OCI-LY3 (cell line): ENCODE measurements at regions not wholly inside any gene's neighbourhood (a gene's known extent, or its start where the extent isn't known, plus 50 kb on each side); places are given as distances from the start of the nearest gene placed in this dataset.

Experiments used
- H2AFZ ChIP-seq: fragments of 200-600, 300-600 bp; shearing (Covaris generic); 2 replicates; pipeline ENCODE4 v1.6.0; 2014; ENCODE audit warnings: antibody characterized with exemption, low read depth, low read length
- H3K27ac ChIP-seq: fragments of 200-600, 300-600 bp; sonication (generic); 2 replicates; pipeline ENCODE4 v1.5.1; 2014; ENCODE audit warnings: mild to moderate bottlenecking, low read length, moderate library complexity, mixed read lengths
- H3K27me3 ChIP-seq: fragments of 200-600, 300-600 bp; sonication (generic); 2 replicates; pipeline ENCODE4 v1.6.1; 2014; ENCODE audit warnings: low read depth, low read length, mixed read lengths
- H3K36me3 ChIP-seq: fragments of 200-600, 300-600 bp; sonication (generic); replicated peaks from 2 replicates; pipeline ENCODE3; 2014; ENCODE audit warnings: low read depth, low read length, mixed read lengths
- H3K4me1 ChIP-seq: fragments of 300-600, 200-600 bp; sonication (generic); 2 replicates; pipeline ENCODE4 v1.6.1; 2014; ENCODE audit warnings: low read length, mixed read lengths
- H3K4me2 ChIP-seq: fragments of 200-600, 300-600 bp; sonication (generic); 2 replicates; pipeline ENCODE4 v1.6.1; 2014; ENCODE audit warnings: low read length, mixed read lengths
- H3K4me3 ChIP-seq: fragments of 300-600, 200-600 bp; sonication (generic); 2 replicates; pipeline ENCODE4 v1.5.1; 2014; ENCODE audit warnings: antibody characterized with exemption, mild to moderate bottlenecking, low read length, moderate library complexity
- H3K79me2 ChIP-seq: fragments of 300-600, 200-600 bp; shearing (Covaris generic); 2 replicates; pipeline ENCODE4 v1.6.1; 2014; ENCODE audit warnings: mild to moderate bottlenecking, low read length, mixed read lengths
- H3K9ac ChIP-seq: fragments of 300-600, 200-600 bp; shearing (Covaris generic); 2 replicates; pipeline ENCODE4 v1.6.0; 2014; ENCODE audit warnings: mild to moderate bottlenecking, low read length, moderate library complexity
- H3K9me3 ChIP-seq: fragments of 200-600, 300-600 bp; shearing (Covaris generic); 2 replicates; pipeline ENCODE4 v1.6.1; 2014; ENCODE audit warnings: low read length, mixed read lengths; ENCODE audit not compliant: insufficient read depth
- H4K20me1 ChIP-seq: fragments of 200-600, 300-600 bp; sonication (generic); 2 replicates; pipeline ENCODE4 v1.6.1; 2016; ENCODE audit warnings: low read length, mixed read lengths; ENCODE audit not compliant: insufficient read depth
- CTCF ChIP-seq: fragments of 200-600, 300-600 bp; sonication (generic); IDR thresholded peaks from 2 replicates; pipeline ENCODE4 v1.5.1; 2014; ENCODE audit warnings: antibody characterized with exemption, low read length, low read depth
- EZH2phosphoT487 ChIP-seq: fragments of 200-600 bp; shearing (Covaris generic); IDR thresholded peaks from 2 replicates; pipeline ENCODE4 v1.6.1; 2018; ENCODE audit warnings: antibody characterized with exemption, mixed run types, low read depth

GRCh38 chr4:173801361-173801760 is 271.3 kb upstream of the HAND2 start:
- H3K4me3 ChIP-seq = no peak overlapping the region
- TF ChIP-seq CTCF (no peak), EZH2phosphoT487 (no peak)
- no peak overlapping the region for H2AFZ ChIP-seq
- H3K27me3 ChIP-seq = no peaks in the 10 kb centered on the region
- H3K9ac ChIP-seq = no peak overlapping the region
- no peaks in the 10 kb centered on the region for H3K36me3 ChIP-seq
- no peaks in the 10 kb centered on the region for H3K9me3 ChIP-seq
- no peaks in the 10 kb centered on the region for H3K4me1 ChIP-seq
- H3K27ac ChIP-seq = no peak overlapping the region
- H3K79me2 ChIP-seq = no peaks in the 10 kb centered on the region
- H4K20me1 ChIP-seq = no peaks in the 10 kb centered on the region
- no peak overlapping the region for H3K4me2 ChIP-seq

GRCh38 chr4:173797296-173797695 is 267.3 kb upstream of the HAND2 start:
- no peak overlapping the region for H2AFZ ChIP-seq
- no peaks in the 10 kb centered on the region for H3K9me3 ChIP-seq
- H3K79me2 ChIP-seq = no peaks in the 10 kb centered on the region
- no peaks in the 10 kb centered on the region for H3K4me1 ChIP-seq
- H3K9ac ChIP-seq = no peak overlapping the region
- H3K27me3 ChIP-seq = no peaks in the 10 kb centered on the region
- TF ChIP-seq CTCF (no peak), EZH2phosphoT487 (no peak)
- H3K4me3 ChIP-seq = no peak overlapping the region
- H3K36me3 ChIP-seq = no peaks in the 10 kb centered on the region
- no peak overlapping the region for H3K27ac ChIP-seq
- no peak overlapping the region for H3K4me2 ChIP-seq
- no peaks in the 10 kb centered on the region for H4K20me1 ChIP-seq

- H3K9ac ChIP-seq = no peak overlapping the region
- H2AFZ ChIP-seq = no peak overlapping the region
- no peaks in the 10 kb centered on the region for H3K9me3 ChIP-seq
- H3K27ac ChIP-seq = no peak overlapping the region
- TF ChIP-seq EZH2phosphoT487 = no peak
- no peak for TF ChIP-seq CTCF
- H3K27me3 ChIP-seq = no peaks in the 10 kb centered on the region
- no peaks in the 10 kb centered on the region for H3K36me3 ChIP-seq
- no peaks in the 10 kb centered on the region for H3K4me1 ChIP-seq
- no peak overlapping the region for H3K4me2 ChIP-seq
- no peaks in the 10 kb centered on the region for H4K20me1 ChIP-seq
- H3K79me2 ChIP-seq = no peaks in the 10 kb centered on the region
- H3K4me3 ChIP-seq = no peak overlapping the region
Observed at GRCh38 chr4:173794662-173795061, 264.6 kb upstream of the HAND2 start.

GRCh38 chr4:173793937-173794510 is 264.0 kb upstream of the HAND2 start:
- Histone ChIP-seq H3K27ac (no peak overlapping the region), H3K9me3 (no peaks in the 10 kb centered on the region), H4K20me1 (no peaks in the 10 kb centered on the region), H3K4me2 (no peak overlapping the region), H3K27me3 (no peaks in the 10 kb centered on the region), H2AFZ (0 out of 2 replicates have a peak overlapping the region, but pooled peaks have one; percentile 10), H3K36me3 (no peaks in the 10 kb centered on the region), H3K4me1 (no peaks in the 10 kb centered on the region), H3K79me2 (no peaks in the 10 kb centered on the region), H3K4me3 (no peak overlapping the region), H3K9ac (no peak overlapping the region)
- TF ChIP-seq EZH2phosphoT487 = no peak
